HEK293T (cell line): ENCODE measurements at regions not wholly inside any gene's neighbourhood (a gene's known extent, or its start where the extent isn't known, plus 50 kb on each side); places are given as distances from the start of the nearest gene placed in this dataset.

Experiments
- ARNT ChIP-seq: fragments of 450-650 bp; IDR thresholded peaks from 2 replicates; pipeline ENCODE4 v1.6.1; 2017; ENCODE audit warnings: mild to moderate bottlenecking
- FOXA1 ChIP-seq: fragments of 450-650 bp; IDR thresholded peaks from 2 replicates; pipeline ENCODE4 v1.6.1; 2016; ENCODE audit warnings: mild to moderate bottlenecking
- FOXK2 ChIP-seq: fragments of 450-650 bp; IDR thresholded peaks from 2 replicates; pipeline ENCODE4 v1.6.1; 2016; ENCODE audit warnings: mild to moderate bottlenecking
- ZNF384 ChIP-seq: fragments of 450-650 bp; IDR thresholded peaks from 2 replicates; pipeline ENCODE4 v1.6.1; 2016

DNA sequence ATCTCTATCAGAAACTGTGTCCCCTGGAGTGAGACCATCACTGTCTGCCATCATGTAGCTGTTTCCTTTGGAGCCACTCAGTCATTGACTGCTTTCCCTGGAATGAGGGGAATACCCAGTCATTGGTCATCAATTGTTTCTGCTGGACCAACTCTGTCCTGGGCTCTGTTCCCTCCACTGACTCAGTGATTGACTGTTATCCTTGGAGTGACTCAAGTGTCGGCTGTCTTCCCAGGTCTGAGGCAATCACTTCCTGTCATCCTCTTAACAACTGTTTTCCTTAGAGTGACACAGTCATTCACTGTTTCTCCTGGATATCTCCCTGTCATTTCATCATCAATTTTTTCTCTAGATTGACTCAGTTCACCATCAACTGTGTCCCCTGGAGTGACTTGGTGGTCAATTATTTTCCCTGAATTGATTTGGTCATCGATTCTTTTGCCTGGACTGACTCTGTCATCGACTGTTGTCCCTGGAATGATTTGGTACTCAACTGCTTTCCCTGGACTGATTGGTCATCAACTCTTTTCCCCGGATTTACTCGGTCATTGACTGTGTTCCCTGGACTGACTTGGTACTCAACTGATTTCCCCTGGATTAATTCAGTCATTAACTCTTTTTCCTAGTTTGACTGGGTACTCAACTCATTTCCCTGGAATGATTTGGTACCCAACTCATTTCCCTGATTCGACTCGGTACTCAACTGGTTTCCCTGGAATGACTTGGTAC is 327.9 kb upstream of the VCX start:
- TF ChIP-seq ARNT (no peak), FOXA1 (no peak), FOXK2 (no peak), ZNF384 (no peak)
